GM06990 (cell line): ENCODE measurements at regions not wholly inside any gene's neighbourhood (a gene's known extent, or its start where the extent isn't known, plus 50 kb on each side); places are given as distances from the start of the nearest gene placed in this dataset.

Source experiments
- DNase-seq: peaks from one replicate; pipeline ENCODE4 v3.0.0-alpha.2; 2011; ENCODE audit not compliant: insufficient read length; ENCODE audit errors: extremely low read depth
- H3K27me3 ChIP-seq: replicated peaks from 2 replicates; pipeline ENCODE4 v1.6.0; 2011; ENCODE audit warnings: low read length; ENCODE audit not compliant: control insufficient read depth, insufficient read depth
- H3K36me3 ChIP-seq: 2 replicates; pipeline ENCODE4 v1.5.1; 2011; ENCODE audit warnings: low read length; ENCODE audit not compliant: control insufficient read depth, insufficient read depth
- H3K4me3 ChIP-seq: replicated peaks from 2 replicates; pipeline ENCODE4 v1.5.1; 2011; ENCODE audit warnings: low read depth, mild to moderate bottlenecking, control low read depth, low read length
- TF ChIP-seq, protein P1 (sequence below): IDR thresholded peaks from 2 replicates; pipeline ENCODE4 v1.5.1; 2011; ENCODE audit warnings: low read length, control low read depth, mild to moderate bottlenecking, inconsistent platforms; ENCODE audit not compliant: insufficient read depth, poor library complexity, severe bottlenecking

DNA sequence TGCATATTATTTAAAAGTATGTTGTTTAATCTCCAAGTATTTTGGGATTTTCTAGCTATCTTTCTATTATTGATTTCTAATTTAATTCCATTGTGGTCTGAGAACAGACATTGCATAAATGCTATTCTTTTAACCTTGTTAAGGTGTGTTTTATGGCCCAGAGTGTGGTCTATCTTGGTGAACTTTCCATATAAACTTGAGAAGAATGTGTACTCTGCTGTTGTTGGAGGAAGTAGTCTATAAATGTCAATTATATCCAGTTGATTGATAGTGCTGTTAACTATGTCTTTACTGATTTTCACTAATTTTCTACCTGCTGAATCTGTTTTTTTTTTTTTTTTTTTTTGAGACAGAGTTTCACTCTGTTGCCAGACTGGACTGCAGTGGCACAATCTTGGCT is 180.9 kb downstream of the ZNF621 start:
- Histone ChIP-seq H3K27me3 (no peaks in the 10 kb centered on the region), H3K36me3 (no peaks in the 10 kb centered on the region), H3K4me3 (no peak overlapping the region)
- DNase-seq, result no peak
- TF ChIP-seq, protein P1, sequence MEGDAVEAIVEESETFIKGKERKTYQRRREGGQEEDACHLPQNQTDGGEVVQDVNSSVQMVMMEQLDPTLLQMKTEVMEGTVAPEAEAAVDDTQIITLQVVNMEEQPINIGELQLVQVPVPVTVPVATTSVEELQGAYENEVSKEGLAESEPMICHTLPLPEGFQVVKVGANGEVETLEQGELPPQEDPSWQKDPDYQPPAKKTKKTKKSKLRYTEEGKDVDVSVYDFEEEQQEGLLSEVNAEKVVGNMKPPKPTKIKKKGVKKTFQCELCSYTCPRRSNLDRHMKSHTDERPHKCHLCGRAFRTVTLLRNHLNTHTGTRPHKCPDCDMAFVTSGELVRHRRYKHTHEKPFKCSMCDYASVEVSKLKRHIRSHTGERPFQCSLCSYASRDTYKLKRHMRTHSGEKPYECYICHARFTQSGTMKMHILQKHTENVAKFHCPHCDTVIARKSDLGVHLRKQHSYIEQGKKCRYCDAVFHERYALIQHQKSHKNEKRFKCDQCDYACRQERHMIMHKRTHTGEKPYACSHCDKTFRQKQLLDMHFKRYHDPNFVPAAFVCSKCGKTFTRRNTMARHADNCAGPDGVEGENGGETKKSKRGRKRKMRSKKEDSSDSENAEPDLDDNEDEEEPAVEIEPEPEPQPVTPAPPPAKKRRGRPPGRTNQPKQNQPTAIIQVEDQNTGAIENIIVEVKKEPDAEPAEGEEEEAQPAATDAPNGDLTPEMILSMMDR, result no peak

DNA sequence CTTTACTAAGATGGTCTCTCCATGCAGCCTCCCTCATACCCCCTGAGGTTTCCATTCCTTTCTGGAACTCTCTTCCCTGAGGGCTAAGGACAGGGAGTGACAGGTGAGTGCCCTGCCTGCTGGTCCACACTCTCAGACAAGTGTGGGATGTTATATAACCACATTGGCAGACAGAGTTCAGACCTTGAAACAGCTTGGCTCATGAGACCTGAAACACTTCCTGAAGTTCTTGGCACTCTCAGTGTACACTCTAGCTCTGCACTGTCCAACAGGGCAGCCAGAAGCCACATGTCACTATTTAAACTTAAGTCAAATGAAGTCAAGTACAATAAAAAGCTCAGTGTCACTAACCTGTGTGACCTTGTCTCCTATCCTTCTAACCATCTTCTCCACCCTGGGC is 188.5 kb downstream of the ZNF621 start:
- TF ChIP-seq, protein P1, result no peak
- DNase-seq, result no peak
- Histone ChIP-seq H3K4me3 (no peak overlapping the region), H3K36me3 (no peaks in the 10 kb centered on the region), H3K27me3 (no peaks in the 10 kb centered on the region)

DNA sequence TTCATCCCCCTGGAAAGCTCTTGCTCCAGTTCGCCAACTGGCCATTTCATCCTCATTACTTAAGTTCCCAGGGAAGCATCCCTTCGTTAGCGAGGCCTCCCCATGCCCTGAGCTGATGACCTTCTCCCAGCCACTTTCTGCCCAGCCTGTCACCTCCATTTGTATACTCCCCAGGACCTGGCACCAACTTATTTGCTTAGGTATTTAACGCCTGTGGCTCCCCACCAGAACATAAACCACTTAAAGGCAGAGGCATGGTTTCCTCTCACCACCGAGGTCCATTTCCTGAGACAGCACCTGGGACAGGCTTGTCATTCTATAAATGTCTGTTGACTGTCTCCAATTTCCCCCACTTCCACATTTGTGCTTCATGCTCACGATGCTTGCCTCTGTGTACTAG is 189.0 kb downstream of the ZNF621 start:
- Histone ChIP-seq H3K36me3 (no peaks in the 10 kb centered on the region), H3K4me3 (no peak overlapping the region), H3K27me3 (no peaks in the 10 kb centered on the region)
- DNase-seq, result peak; percentile 6
- TF ChIP-seq, protein P1, result no peak

DNA sequence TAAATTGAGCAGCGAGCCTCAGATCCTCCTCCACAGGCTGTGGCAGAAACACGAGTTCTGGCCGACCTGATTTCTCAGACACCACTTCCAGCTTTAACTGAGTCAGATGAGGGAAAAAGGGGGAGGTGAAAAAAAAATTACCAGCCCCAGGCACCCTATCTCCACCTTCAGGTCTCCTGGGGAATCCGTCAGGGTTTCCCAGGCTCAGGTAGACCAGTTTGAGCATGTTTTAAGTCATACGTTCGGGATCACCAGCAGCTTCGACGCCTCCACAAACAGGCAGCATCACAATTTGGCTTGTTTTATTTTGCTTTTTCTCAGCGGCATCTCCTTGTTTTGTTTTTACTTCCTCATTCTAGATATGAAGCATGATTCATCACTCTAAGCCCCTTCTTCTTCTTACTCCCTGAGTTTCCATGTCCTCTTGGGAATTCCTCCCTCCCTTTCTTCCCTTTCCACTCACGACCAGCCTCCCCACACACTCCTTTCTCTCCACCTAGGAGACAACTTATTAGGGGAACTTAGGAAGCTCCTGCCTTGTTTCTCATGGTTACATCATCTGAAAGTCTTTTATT is 190.1 kb downstream of the ZNF621 start:
- Histone ChIP-seq H3K36me3 (no peaks in the 10 kb centered on the region), H3K4me3 (no peak overlapping the region), H3K27me3 (no peaks in the 10 kb centered on the region)
- DNase-seq, result no peak
- TF ChIP-seq, protein P1, result no peak

DNA sequence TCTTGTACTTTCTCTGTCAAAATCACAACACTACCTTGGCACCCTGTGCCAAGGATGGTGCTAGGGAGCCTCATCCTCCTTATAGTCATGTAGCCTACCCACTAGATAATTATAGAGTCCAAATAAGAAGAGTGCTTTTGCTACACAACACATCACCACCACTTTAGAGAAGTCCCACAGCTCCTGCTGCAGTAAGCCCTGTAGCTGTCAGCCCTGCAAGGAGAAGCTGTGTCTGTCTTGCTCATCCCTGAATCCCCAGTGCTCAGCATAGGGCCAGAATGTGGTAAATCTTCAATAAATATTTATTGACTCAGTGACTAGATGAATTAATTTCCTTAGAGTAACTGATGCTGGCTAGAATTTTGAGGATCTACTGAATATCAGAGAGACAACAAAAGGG is 190.8 kb downstream of the ZNF621 start:
- Histone ChIP-seq H3K36me3 (no peaks in the 10 kb centered on the region), H3K4me3 (no peak overlapping the region), H3K27me3 (no peaks in the 10 kb centered on the region)
- TF ChIP-seq, protein P1, result no peak
- DNase-seq, result no peak

DNA sequence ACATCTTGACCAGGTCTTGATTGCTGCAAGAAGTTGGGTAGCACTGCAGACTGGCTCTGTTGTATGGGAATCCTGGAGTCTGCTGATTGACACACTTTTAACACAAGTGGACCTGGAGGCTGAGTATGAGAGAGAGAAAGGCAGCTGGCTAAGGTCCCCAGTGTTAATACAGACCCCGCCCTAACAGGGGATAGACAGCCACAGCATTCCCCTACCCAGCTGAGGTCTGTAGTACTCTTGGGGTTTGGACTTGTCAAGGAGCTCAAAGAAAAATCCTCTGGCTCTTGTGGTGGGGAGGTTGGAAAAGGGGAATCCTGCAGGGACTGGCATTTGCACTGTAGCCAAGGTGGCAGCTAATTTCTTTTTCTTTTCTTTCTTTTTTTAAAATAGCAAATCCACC is 192.7 kb downstream of the ZNF621 start:
- Histone ChIP-seq H3K27me3 (no peaks in the 10 kb centered on the region), H3K36me3 (no peaks in the 10 kb centered on the region), H3K4me3 (no peak overlapping the region)
- DNase-seq, result no peak
- TF ChIP-seq, protein P1, result no peak
